ENCODE measurements at regions not wholly inside any gene's neighbourhood (a gene's known extent, or its start where the extent isn't known, plus 50 kb on each side); places are given as distances from the start of the nearest gene placed in this dataset.

DNA sequence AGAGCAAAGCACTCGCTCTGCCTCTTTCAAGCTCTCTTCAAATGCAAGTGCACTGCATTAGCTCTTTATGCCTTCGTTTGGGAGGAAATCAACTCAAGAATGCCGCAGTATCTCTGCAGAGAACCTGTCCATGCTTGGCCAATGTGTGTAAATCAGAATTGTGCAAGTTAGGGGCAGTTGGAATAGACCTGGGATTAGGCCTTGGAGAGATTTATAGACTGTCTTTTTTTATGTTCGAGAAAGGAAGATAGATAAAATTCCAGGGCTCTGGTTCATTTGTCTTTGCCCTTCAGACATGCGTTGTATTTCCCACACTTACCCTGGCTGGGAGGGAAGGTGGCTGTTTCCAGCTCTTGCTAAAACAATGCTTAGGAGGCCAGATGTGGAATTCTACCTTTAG, 163.7 kb downstream of the MOBP start:
- TF ChIP-seq CTCF (IDR thresholded peaks at IDR 0.05; ENCODE audit: poor library complexity, severe bottlenecking) (no peak), MXI1 (conservative IDR thresholded peaks at IDR 0.05; ENCODE audit: poor library complexity, severe bottlenecking) (no peak), POLR2AphosphoS5 (IDR thresholded peaks at IDR 0.05) (no peak), EZH2 (IDR thresholded peaks at IDR 0.05; ENCODE audit: borderline replicate concordance, insufficient read depth, low read length, poor library complexity, severe bottlenecking) (no peak), RAD21 (conservative IDR thresholded peaks at IDR 0.05) (no peak)
- TF ChIP-seq, protein P1, sequence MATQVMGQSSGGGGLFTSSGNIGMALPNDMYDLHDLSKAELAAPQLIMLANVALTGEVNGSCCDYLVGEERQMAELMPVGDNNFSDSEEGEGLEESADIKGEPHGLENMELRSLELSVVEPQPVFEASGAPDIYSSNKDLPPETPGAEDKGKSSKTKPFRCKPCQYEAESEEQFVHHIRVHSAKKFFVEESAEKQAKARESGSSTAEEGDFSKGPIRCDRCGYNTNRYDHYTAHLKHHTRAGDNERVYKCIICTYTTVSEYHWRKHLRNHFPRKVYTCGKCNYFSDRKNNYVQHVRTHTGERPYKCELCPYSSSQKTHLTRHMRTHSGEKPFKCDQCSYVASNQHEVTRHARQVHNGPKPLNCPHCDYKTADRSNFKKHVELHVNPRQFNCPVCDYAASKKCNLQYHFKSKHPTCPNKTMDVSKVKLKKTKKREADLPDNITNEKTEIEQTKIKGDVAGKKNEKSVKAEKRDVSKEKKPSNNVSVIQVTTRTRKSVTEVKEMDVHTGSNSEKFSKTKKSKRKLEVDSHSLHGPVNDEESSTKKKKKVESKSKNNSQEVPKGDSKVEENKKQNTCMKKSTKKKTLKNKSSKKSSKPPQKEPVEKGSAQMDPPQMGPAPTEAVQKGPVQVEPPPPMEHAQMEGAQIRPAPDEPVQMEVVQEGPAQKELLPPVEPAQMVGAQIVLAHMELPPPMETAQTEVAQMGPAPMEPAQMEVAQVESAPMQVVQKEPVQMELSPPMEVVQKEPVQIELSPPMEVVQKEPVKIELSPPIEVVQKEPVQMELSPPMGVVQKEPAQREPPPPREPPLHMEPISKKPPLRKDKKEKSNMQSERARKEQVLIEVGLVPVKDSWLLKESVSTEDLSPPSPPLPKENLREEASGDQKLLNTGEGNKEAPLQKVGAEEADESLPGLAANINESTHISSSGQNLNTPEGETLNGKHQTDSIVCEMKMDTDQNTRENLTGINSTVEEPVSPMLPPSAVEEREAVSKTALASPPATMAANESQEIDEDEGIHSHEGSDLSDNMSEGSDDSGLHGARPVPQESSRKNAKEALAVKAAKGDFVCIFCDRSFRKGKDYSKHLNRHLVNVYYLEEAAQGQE (IDR thresholded peaks at IDR 0.05; ENCODE audit: borderline replicate concordance), result no peak

All from neural cell (in vitro differentiated cells).